K562 (cell line): ENCODE measurements at regions not wholly inside any gene's neighbourhood (a gene's known extent, or its start where the extent isn't known, plus 50 kb on each side); places are given as distances from the start of the nearest gene placed in this dataset.

Experiments
- SIN3B ChIP-seq: fragments of 450-650 bp; IDR thresholded peaks from 2 replicates; pipeline ENCODE4 v1.6.1; 2017; ENCODE audit warnings: low read depth, mild to moderate bottlenecking, moderate library complexity
- TARDBP ChIP-seq: fragments of 450-650 bp; IDR thresholded peaks from 2 replicates; pipeline ENCODE4 v1.6.1; 2016
- TF ChIP-seq, protein P1 (sequence below): fragments of 450-650 bp; IDR thresholded peaks from 2 replicates; pipeline ENCODE4 v1.6.1; 2016; ENCODE audit warnings: low read depth
- TF ChIP-seq, protein P2 (sequence below): fragments of 450-650 bp; IDR thresholded peaks from 2 replicates; pipeline ENCODE4 v1.6.1; 2017; ENCODE audit warnings: antibody characterized with exemption

DNA sequence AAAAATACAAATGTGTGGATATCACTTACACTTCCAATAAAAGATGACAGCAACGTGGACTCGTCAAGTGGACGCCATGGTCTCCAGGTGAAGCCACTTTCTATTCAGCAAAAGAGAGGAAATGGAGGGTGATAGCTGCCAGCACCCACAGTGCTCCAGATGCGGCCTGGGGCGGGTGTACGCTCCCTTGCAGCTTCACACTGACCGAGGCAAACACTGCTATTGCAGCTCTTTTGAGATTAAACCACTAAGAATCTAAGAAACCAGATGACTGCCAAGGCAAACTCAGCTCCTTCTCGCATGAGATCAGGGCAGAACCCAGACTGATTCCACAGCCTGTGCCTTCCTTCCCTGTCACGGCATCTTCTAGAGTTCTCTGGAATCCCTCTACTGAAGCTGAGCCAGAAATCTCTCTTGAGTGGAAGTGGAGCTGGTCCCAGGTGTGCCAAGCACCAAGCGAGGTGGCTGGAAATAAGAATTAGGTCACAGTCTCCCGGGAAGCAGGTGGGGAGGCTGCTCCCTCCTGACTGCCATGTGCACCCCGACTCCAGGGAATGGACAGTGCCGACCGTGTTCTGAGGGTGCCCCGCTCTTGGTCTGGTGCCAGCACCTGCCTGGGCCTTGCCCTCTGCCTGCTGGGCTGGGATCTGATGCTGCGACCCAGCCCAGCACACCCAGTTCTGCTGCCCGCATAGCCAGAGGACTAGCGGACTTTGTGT, 90.1 kb upstream of the AFDN start (continued):
- TF ChIP-seq, protein P1, sequence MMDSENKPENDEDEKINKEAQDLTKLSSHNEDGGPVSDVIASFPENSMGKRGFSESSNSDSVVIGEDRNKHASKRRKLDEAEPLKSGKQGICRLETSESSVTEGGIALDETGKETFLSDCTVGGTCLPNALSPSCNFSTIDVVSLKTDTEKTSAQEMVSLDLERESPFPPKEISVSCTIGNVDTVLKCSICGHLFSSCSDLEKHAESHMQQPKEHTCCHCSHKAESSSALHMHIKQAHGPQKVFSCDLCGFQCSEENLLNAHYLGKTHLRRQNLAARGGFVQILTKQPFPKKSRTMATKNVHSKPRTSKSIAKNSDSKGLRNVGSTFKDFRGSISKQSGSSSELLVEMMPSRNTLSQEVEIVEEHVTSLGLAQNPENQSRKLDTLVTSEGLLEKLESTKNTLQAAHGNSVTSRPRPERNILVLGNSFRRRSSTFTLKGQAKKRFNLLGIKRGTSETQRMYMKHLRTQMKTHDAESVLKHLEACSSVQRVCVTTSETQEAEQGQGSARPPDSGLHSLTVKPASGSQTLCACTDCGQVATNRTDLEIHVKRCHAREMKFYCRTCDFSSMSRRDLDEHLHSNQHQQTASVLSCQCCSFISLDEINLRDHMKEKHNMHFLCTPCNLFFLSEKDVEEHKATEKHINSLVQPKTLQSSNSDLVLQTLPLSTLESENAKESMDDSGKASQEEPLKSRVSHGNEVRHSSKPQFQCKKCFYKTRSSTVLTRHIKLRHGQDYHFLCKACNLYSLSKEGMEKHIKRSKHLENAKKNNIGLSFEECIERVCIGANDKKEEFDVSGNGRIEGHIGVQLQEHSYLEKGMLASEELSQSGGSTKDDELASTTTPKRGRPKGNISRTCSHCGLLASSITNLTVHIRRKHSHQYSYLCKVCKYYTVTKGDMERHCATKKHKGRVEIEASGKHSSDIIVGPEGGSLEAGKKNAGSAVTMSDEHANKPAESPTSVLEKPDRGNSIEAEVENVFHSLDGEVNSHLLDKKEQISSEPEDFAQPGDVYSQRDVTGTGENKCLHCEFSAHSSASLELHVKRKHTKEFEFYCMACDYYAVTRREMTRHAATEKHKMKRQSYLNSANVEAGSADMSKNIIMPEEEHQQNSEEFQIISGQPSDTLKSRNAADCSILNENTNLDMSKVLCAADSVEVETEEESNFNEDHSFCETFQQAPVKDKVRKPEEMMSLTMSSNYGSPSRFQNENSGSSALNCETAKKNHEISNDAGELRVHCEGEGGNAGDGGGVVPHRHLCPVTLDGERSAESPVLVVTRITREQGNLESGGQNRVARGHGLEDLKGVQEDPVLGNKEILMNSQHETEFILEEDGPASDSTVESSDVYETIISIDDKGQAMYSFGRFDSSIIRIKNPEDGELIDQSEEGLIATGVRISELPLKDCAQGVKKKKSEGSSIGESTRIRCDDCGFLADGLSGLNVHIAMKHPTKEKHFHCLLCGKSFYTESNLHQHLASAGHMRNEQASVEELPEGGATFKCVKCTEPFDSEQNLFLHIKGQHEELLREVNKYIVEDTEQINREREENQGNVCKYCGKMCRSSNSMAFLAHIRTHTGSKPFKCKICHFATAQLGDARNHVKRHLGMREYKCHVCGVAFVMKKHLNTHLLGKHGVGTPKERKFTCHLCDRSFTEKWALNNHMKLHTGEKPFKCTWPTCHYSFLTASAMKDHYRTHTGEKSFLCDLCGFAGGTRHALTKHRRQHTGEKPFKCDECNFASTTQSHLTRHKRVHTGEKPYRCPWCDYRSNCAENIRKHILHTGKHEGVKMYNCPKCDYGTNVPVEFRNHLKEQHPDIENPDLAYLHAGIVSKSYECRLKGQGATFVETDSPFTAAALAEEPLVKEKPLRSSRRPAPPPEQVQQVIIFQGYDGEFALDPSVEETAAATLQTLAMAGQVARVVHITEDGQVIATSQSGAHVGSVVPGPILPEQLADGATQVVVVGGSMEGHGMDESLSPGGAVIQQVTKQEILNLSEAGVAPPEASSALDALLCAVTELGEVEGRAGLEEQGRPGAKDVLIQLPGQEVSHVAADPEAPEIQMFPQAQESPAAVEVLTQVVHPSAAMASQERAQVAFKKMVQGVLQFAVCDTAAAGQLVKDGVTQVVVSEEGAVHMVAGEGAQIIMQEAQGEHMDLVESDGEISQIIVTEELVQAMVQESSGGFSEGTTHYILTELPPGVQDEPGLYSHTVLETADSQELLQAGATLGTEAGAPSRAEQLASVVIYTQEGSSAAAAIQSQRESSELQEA: no peak
- TF ChIP-seq TARDBP: no peak
- TF ChIP-seq SIN3B: no peak
- TF ChIP-seq, protein P2, sequence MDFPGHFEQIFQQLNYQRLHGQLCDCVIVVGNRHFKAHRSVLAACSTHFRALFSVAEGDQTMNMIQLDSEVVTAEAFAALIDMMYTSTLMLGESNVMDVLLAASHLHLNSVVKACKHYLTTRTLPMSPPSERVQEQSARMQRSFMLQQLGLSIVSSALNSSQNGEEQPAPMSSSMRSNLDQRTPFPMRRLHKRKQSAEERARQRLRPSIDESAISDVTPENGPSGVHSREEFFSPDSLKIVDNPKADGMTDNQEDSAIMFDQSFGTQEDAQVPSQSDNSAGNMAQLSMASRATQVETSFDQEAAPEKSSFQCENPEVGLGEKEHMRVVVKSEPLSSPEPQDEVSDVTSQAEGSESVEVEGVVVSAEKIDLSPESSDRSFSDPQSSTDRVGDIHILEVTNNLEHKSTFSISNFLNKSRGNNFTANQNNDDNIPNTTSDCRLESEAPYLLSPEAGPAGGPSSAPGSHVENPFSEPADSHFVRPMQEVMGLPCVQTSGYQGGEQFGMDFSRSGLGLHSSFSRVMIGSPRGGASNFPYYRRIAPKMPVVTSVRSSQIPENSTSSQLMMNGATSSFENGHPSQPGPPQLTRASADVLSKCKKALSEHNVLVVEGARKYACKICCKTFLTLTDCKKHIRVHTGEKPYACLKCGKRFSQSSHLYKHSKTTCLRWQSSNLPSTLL: no peak
